Astrocyte (in vitro differentiated cells and primary cell): ENCODE measurements at regions not wholly inside any gene's neighbourhood (a gene's known extent, or its start where the extent isn't known, plus 50 kb on each side); places are given as distances from the start of the nearest gene placed in this dataset.

Source experiments
- DNase-seq: peaks from one replicate; pipeline ENCODE4 v3.0.0-alpha.2; 2010; ENCODE audit warnings: low read depth
- FAIRE-seq: peaks from 2 replicates; lab custom pipeline; 2011; peaks lifted over from hg19 to GRCh38; lab: Jason Lieb, UNC
- H2AFZ ChIP-seq: 2 replicates; pipeline ENCODE4 v1.6.0; 2012; ENCODE audit warnings: low read depth, low read length, inconsistent platforms
- H3K27ac ChIP-seq: 2 replicates; pipeline ENCODE4 v1.5.1; 2011; ENCODE audit warnings: low read depth, low read length, inconsistent platforms
- H3K27me3 ChIP-seq: 2 replicates; pipeline ENCODE4 v1.6.0; 2011; ENCODE audit warnings: low read length, inconsistent platforms; ENCODE audit not compliant: insufficient read depth
- H3K36me3 ChIP-seq: 2 replicates; pipeline ENCODE4 v1.5.1; 2011; ENCODE audit warnings: low read length, inconsistent platforms; ENCODE audit not compliant: insufficient read depth
- H3K4me1 ChIP-seq: 2 replicates; pipeline ENCODE4 v1.5.1; 2011; ENCODE audit warnings: low read length, inconsistent platforms; ENCODE audit not compliant: insufficient read depth
- H3K4me2 ChIP-seq: 2 replicates; pipeline ENCODE4 v1.6.0; 2012; ENCODE audit warnings: low read length, inconsistent platforms
- H3K4me3 ChIP-seq: 2 replicates; pipeline ENCODE4 v1.5.1; 2011; ENCODE audit warnings: low read depth, mild to moderate bottlenecking, low read length, inconsistent platforms; ENCODE audit not compliant: insufficient read depth
- H3K79me2 ChIP-seq: 2 replicates; pipeline ENCODE4 v1.6.0; 2012; ENCODE audit warnings: mild to moderate bottlenecking, low read length, inconsistent platforms; ENCODE audit not compliant: insufficient read depth
- H3K9ac ChIP-seq: 2 replicates; pipeline ENCODE4 v1.6.0; 2012; ENCODE audit warnings: mild to moderate bottlenecking, low read length, inconsistent platforms
- H3K9me3 ChIP-seq: 2 replicates; pipeline ENCODE4 v1.5.1; 2012; ENCODE audit warnings: low read depth, mild to moderate bottlenecking, low read length, inconsistent platforms; ENCODE audit not compliant: insufficient read depth
- H4K20me1 ChIP-seq: 2 replicates; pipeline ENCODE4 v1.6.0; 2012; ENCODE audit warnings: low read length, inconsistent platforms; ENCODE audit not compliant: insufficient read depth
- H3K27ac Mint-ChIP-seq: one replicate; pipeline ENCODE4 v1.8.0; 2021; ENCODE audit warnings: mild to moderate bottlenecking, mixed read lengths; ENCODE audit not compliant: unreplicated experiment
- H3K27me3 Mint-ChIP-seq: one replicate; pipeline ENCODE4 v1.8.0; 2021; ENCODE audit warnings: low read depth, mixed read lengths; ENCODE audit not compliant: unreplicated experiment
- H3K36me3 Mint-ChIP-seq: one replicate; pipeline ENCODE4 v1.8.0; 2021; ENCODE audit warnings: low read depth, mixed read lengths; ENCODE audit not compliant: unreplicated experiment
- H3K4me1 Mint-ChIP-seq: one replicate; pipeline ENCODE4 v1.8.0; 2021; ENCODE audit warnings: low read depth, mixed read lengths; ENCODE audit not compliant: unreplicated experiment
- H3K4me3 Mint-ChIP-seq: one replicate; pipeline ENCODE4 v1.8.0; 2021; ENCODE audit warnings: mild to moderate bottlenecking, moderate library complexity, mixed read lengths; ENCODE audit not compliant: unreplicated experiment
- H3K9me3 Mint-ChIP-seq: one replicate; pipeline ENCODE4 v1.8.0; 2021; ENCODE audit warnings: mild to moderate bottlenecking, mixed read lengths; ENCODE audit not compliant: unreplicated experiment
- EZH2 ChIP-seq: IDR thresholded peaks from 2 replicates; pipeline ENCODE4 v1.6.1; 2012; ENCODE audit warnings: mild to moderate bottlenecking, low read length, inconsistent platforms; ENCODE audit not compliant: insufficient read depth
- TF ChIP-seq, protein P1 (sequence below): IDR thresholded peaks from 2 replicates; pipeline ENCODE4 v1.5.1; 2011; ENCODE audit warnings: low read depth, mild to moderate bottlenecking, inconsistent platforms, low read length, moderate library complexity; ENCODE audit not compliant: insufficient read depth

DNA sequence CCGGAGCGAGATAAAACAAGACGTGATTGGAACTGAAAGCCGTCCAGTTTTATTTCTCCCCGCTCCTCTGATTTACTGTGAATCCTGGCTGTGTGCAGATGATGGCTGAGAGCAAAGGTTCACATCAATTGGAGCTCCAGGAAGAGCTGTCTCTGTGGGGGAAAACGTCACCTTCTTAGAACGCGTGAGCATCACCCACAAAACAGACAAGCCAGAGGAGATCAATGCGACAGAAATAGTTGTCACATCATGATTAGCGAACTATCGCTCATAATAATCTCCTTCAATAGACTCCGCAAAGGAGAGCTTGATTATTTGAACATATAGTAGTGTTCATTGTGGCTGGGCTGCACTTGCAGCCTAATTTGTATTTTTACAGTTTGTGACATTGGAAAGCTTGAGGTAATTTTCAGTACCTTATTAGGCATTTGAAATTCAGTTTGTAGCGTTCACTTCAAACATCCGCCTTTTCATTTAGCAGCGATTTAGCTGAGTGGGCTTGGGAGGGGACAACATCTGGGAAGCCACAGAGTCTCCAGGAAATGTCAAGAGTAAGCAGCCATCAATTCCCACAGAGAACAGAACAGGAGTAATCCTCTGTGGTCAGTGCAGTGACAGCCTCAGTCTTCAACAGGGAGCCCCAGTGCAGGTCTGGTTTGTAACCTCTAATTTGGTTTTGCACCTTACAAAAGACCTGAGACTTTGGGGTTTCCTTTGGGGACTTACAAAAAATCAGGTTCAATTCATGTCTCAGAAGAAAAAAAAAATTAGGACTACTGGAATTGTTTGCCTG is 276.8 kb upstream of the PFKP start:
- DNase-seq (no peak), FAIRE-seq (no peak)
- H3K4me3 Mint-ChIP-seq, result no peak overlapping the region
- Histone ChIP-seq H3K4me1 (no peaks in the 10 kb centered on the region), H3K9me3 (peaks cover 2% of the 10 kb centered on the region), H4K20me1 (no peaks in the 10 kb centered on the region), H3K9ac (no peak overlapping the region), H3K79me2 (no peaks in the 10 kb centered on the region), H3K27ac (no peak overlapping the region), H3K36me3 (no peaks in the 10 kb centered on the region), H3K27me3 (no peaks in the 10 kb centered on the region), H3K4me3 (no peak overlapping the region), H3K4me2 (no peak overlapping the region), H2AFZ (no peak overlapping the region)
- no peaks in the 10 kb centered on the region for H3K9me3 Mint-ChIP-seq
- no peaks in the 10 kb centered on the region for H3K4me1 Mint-ChIP-seq
- H3K27me3 Mint-ChIP-seq, result peaks cover 21% of the 10 kb centered on the region
- TF ChIP-seq EZH2, result no peak
- TF ChIP-seq, protein P1, sequence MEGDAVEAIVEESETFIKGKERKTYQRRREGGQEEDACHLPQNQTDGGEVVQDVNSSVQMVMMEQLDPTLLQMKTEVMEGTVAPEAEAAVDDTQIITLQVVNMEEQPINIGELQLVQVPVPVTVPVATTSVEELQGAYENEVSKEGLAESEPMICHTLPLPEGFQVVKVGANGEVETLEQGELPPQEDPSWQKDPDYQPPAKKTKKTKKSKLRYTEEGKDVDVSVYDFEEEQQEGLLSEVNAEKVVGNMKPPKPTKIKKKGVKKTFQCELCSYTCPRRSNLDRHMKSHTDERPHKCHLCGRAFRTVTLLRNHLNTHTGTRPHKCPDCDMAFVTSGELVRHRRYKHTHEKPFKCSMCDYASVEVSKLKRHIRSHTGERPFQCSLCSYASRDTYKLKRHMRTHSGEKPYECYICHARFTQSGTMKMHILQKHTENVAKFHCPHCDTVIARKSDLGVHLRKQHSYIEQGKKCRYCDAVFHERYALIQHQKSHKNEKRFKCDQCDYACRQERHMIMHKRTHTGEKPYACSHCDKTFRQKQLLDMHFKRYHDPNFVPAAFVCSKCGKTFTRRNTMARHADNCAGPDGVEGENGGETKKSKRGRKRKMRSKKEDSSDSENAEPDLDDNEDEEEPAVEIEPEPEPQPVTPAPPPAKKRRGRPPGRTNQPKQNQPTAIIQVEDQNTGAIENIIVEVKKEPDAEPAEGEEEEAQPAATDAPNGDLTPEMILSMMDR, result no peak
- H3K36me3 Mint-ChIP-seq, result no peaks in the 10 kb centered on the region
- H3K27ac Mint-ChIP-seq, result no peak overlapping the region

DNA sequence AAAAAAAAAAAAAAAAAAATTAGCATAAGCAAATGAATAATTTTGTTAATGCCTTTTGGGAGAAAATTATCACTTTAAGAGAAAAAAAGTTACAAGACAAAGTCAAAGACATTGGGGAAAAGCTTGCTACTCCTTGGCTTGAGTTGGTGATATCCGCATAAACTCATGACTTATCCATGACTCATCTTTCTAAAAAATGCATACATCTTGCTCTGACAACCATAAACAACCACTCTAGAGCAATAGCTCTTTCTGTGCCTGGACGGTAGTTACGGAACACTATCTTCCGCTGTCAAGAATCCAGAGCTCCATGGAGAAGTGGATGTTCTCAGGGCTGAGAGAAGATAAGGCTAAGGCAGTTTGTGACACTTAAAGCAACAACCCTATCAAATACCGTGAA is 281.1 kb upstream of the PFKP start:
- H4K20me1 ChIP-seq, result no peaks in the 10 kb centered on the region

More for the DNA sequence above, 281.1 kb upstream of the PFKP start:
- no peaks in the 10 kb centered on the region for H3K4me1 Mint-ChIP-seq
- Histone ChIP-seq H3K9me3 (peaks cover 2% of the 10 kb centered on the region), H3K36me3 (no peaks in the 10 kb centered on the region), H3K4me2 (no peak overlapping the region), H2AFZ (no peak overlapping the region), H3K4me1 (no peaks in the 10 kb centered on the region), H3K27ac (no peak overlapping the region), H3K79me2 (no peaks in the 10 kb centered on the region), H3K4me3 (no peak overlapping the region), H3K9ac (no peak overlapping the region), H3K27me3 (no peaks in the 10 kb centered on the region)
- FAIRE-seq (no peak), DNase-seq (no peak)
- no peak overlapping the region for H3K4me3 Mint-ChIP-seq
- TF ChIP-seq, protein P1, result no peak
- TF ChIP-seq EZH2, result no peak
- H3K9me3 Mint-ChIP-seq, result no peaks in the 10 kb centered on the region
- no peak overlapping the region for H3K27ac Mint-ChIP-seq
- peaks cover 28% of the 10 kb centered on the region for H3K27me3 Mint-ChIP-seq
- H3K36me3 Mint-ChIP-seq, result no peaks in the 10 kb centered on the region
